ENCODE measurements at regions not wholly inside any gene's neighbourhood (a gene's known extent, or its start where the extent isn't known, plus 50 kb on each side); places are given as distances from the start of the nearest gene placed in this dataset.

- DNase-seq (no peak), ATAC-seq (replicated peaks) (no peak)
- peaks cover 0 to 10% of the 10 kb centered on the region in 2 donors for H3K9me3 Mint-ChIP-seq
- H3K27ac Mint-ChIP-seq, result no peak overlapping the region
- H3K36me3 Mint-ChIP-seq (ENCODE audit: insufficient read depth), result no peaks in the 10 kb centered on the region
- no peak overlapping the region for H3K4me3 Mint-ChIP-seq
- peaks cover 12 to 17% of the 10 kb centered on the region in 2 donors for H3K27me3 Mint-ChIP-seq
- H3K4me1 Mint-ChIP-seq (ENCODE audit: low read depth in 2 of 2), result no peaks in the 10 kb centered on the region
These were observed 233.7 kb upstream of the CADM1 start for GRCh38 chr11:115737875-115738274.

GRCh38 chr11:115736146-115736545 is 231.9 kb upstream of the CADM1 start:
- H3K27ac Mint-ChIP-seq, result no peak overlapping the region
- H3K9me3 Mint-ChIP-seq, result peaks cover 0 to 2% of the 10 kb centered on the region in 2 donors
- H3K27me3 Mint-ChIP-seq, result peaks cover under 1 to 3% of the 10 kb centered on the region in 2 donors
- no peak overlapping the region for H3K4me3 Mint-ChIP-seq
- DNase-seq, result no peak
- H3K36me3 Mint-ChIP-seq (ENCODE audit: insufficient read depth), result no peaks in the 10 kb centered on the region
- H3K4me1 Mint-ChIP-seq (ENCODE audit: low read depth in 2 of 2), result no peaks in the 10 kb centered on the region
- ATAC-seq (replicated peaks), result no peak

GRCh38 chr11:115724666-115725065 is 220.5 kb upstream of the CADM1 start:
- Mint-ChIP-seq H3K27ac (no peak overlapping the region), H3K9me3 (no peaks in the 10 kb centered on the region), H3K4me1 (ENCODE audit: low read depth in 2 of 2) (no peaks in the 10 kb centered on the region), H3K27me3 (peaks cover 9 to 26% of the 10 kb centered on the region in 2 donors), H3K4me3 (no peak overlapping the region), H3K36me3 (ENCODE audit: insufficient read depth) (no peaks in the 10 kb centered on the region)
- no peak for DNase-seq
- ATAC-seq (replicated peaks), result no peak

GRCh38 chr11:115722711-115723110 is 218.5 kb upstream of the CADM1 start:
- no peak for ATAC-seq (replicated peaks)
- no peaks in the 10 kb centered on the region for H3K4me1 Mint-ChIP-seq (ENCODE audit: low read depth in 2 of 2)
- no peak overlapping the region for H3K27ac Mint-ChIP-seq
- H3K4me3 Mint-ChIP-seq, result no peak overlapping the region
- no peak for DNase-seq
- H3K36me3 Mint-ChIP-seq (ENCODE audit: insufficient read depth), result no peaks in the 10 kb centered on the region
- peaks cover 9 to 30% of the 10 kb centered on the region in 2 donors for H3K27me3 Mint-ChIP-seq
- no peaks in the 10 kb centered on the region for H3K9me3 Mint-ChIP-seq

GRCh38 chr11:115721296-115721995 is 217.2 kb upstream of the CADM1 start:
- DNase-seq (no peak), ATAC-seq (replicated peaks) (no peak)
- Mint-ChIP-seq H3K27ac (no peak overlapping the region), H3K36me3 (ENCODE audit: insufficient read depth) (no peaks in the 10 kb centered on the region), H3K4me1 (ENCODE audit: low read depth in 2 of 2) (no peaks in the 10 kb centered on the region), H3K4me3 (no peak overlapping the region), H3K9me3 (no peaks in the 10 kb centered on the region), H3K27me3 (peaks cover 9 to 34% of the 10 kb centered on the region in 2 donors)

- no peak for ATAC-seq (replicated peaks)
These were observed 216.5 kb upstream of the CADM1 start for GRCh38 chr11:115720602-115721245.

GRCh38 chr11:115718945-115719344 is 214.7 kb upstream of the CADM1 start:
- no peaks in the 10 kb centered on the region for H3K36me3 Mint-ChIP-seq (ENCODE audit: insufficient read depth)
- DNase-seq, result no peak
- ATAC-seq (replicated peaks), result no peak
- H3K4me3 Mint-ChIP-seq, result no peak overlapping the region
- no peaks in the 10 kb centered on the region for H3K9me3 Mint-ChIP-seq
- peaks cover 0 to 22% of the 10 kb centered on the region in 2 donors for H3K27me3 Mint-ChIP-seq
- H3K27ac Mint-ChIP-seq, result no peak overlapping the region
- no peaks in the 10 kb centered on the region for H3K4me1 Mint-ChIP-seq (ENCODE audit: low read depth in 2 of 2)

More at GRCh38 chr11:115720602-115721245, 216.5 kb upstream of the CADM1 start:
- Mint-ChIP-seq H3K27ac (no peak overlapping the region), H3K4me3 (no peak overlapping the region), H3K36me3 (ENCODE audit: insufficient read depth) (no peaks in the 10 kb centered on the region), H3K27me3 (peaks cover 8 to 26% of the 10 kb centered on the region in 2 donors), H3K9me3 (no peaks in the 10 kb centered on the region), H3K4me1 (ENCODE audit: low read depth in 2 of 2) (no peaks in the 10 kb centered on the region)
- no peak for DNase-seq

GRCh38 chr11:115718106-115718505 is 213.9 kb upstream of the CADM1 start:
- peaks cover 0 to 22% of the 10 kb centered on the region in 2 donors for H3K27me3 Mint-ChIP-seq
- H3K4me1 Mint-ChIP-seq (ENCODE audit: low read depth in 2 of 2), result no peaks in the 10 kb centered on the region
- no peak overlapping the region for H3K27ac Mint-ChIP-seq
- no peak for ATAC-seq (replicated peaks)
- no peaks in the 10 kb centered on the region for H3K9me3 Mint-ChIP-seq
- no peaks in the 10 kb centered on the region for H3K36me3 Mint-ChIP-seq (ENCODE audit: insufficient read depth)
- no peak for DNase-seq
- H3K4me3 Mint-ChIP-seq, result no peak overlapping the region

- no peak overlapping the region for H3K27ac Mint-ChIP-seq
These were observed 212.7 kb upstream of the CADM1 start for GRCh38 chr11:115716601-115717529.

GRCh38 chr11:115716080-115716479 is 211.9 kb upstream of the CADM1 start:
- Mint-ChIP-seq H3K36me3 (ENCODE audit: insufficient read depth) (no peaks in the 10 kb centered on the region), H3K27me3 (peaks cover 0 to 22% of the 10 kb centered on the region in 2 donors), H3K4me3 (no peak overlapping the region), H3K9me3 (no peaks in the 10 kb centered on the region), H3K4me1 (ENCODE audit: low read depth in 2 of 2) (no peaks in the 10 kb centered on the region), H3K27ac (no peak overlapping the region)
- ATAC-seq (replicated peaks) (no peak), DNase-seq (no peak)

More at GRCh38 chr11:115716601-115717529, 212.7 kb upstream of the CADM1 start:
- Mint-ChIP-seq H3K4me3 (no peak overlapping the region), H3K4me1 (ENCODE audit: low read depth in 2 of 2) (no peaks in the 10 kb centered on the region), H3K27me3 (peaks cover 0 to 22% of the 10 kb centered on the region in 2 donors), H3K36me3 (ENCODE audit: insufficient read depth) (no peaks in the 10 kb centered on the region), H3K9me3 (no peaks in the 10 kb centered on the region)
- DNase-seq (no peak), ATAC-seq (replicated peaks) (no peak)

- peaks cover 0 to 28% of the 10 kb centered on the region in 2 donors for H3K27me3 Mint-ChIP-seq
- H3K4me1 Mint-ChIP-seq (ENCODE audit: low read depth in 2 of 2), result no peaks in the 10 kb centered on the region
- no peaks in the 10 kb centered on the region for H3K9me3 Mint-ChIP-seq
- no peak overlapping the region for H3K27ac Mint-ChIP-seq
- H3K4me3 Mint-ChIP-seq, result no peak overlapping the region
- H3K36me3 Mint-ChIP-seq (ENCODE audit: insufficient read depth), result no peaks in the 10 kb centered on the region
- DNase-seq, result no peak
- no peak for ATAC-seq (replicated peaks)
These were observed 211.1 kb upstream of the CADM1 start for GRCh38 chr11:115715251-115715770.

- no peak for DNase-seq
- no peaks in the 10 kb centered on the region for H3K36me3 Mint-ChIP-seq (ENCODE audit: insufficient read depth)
- H3K4me1 Mint-ChIP-seq (ENCODE audit: low read depth in 2 of 2), result no peaks in the 10 kb centered on the region
- H3K4me3 Mint-ChIP-seq, result no peak overlapping the region
- no peaks in the 10 kb centered on the region for H3K9me3 Mint-ChIP-seq
- ATAC-seq (replicated peaks), result no peak
- peaks cover 9 to 27% of the 10 kb centered on the region in 2 donors for H3K27me3 Mint-ChIP-seq
- H3K27ac Mint-ChIP-seq, result no peak overlapping the region
These were observed 208.1 kb upstream of the CADM1 start for GRCh38 chr11:115712296-115712695.

- H3K27ac Mint-ChIP-seq, result no peak overlapping the region
- peaks cover 9 to 21% of the 10 kb centered on the region in 2 donors for H3K27me3 Mint-ChIP-seq
- no peaks in the 10 kb centered on the region for H3K4me1 Mint-ChIP-seq (ENCODE audit: low read depth in 2 of 2)
- DNase-seq (no peak), ATAC-seq (replicated peaks) (no peak)
- no peaks in the 10 kb centered on the region for H3K36me3 Mint-ChIP-seq (ENCODE audit: insufficient read depth)
- no peak overlapping the region for H3K4me3 Mint-ChIP-seq
- no peaks in the 10 kb centered on the region for H3K9me3 Mint-ChIP-seq
These were observed 206.8 kb upstream of the CADM1 start for GRCh38 chr11:115710980-115711379.

Data from effector memory CD8-positive, alpha-beta T cell (primary cell).